Hepatocyte (in vitro differentiated cells): ENCODE measurements at regions not wholly inside any gene's neighbourhood (a gene's known extent, or its start where the extent isn't known, plus 50 kb on each side); places are given as distances from the start of the nearest gene placed in this dataset.

Experiments
- CTCF ChIP-seq: fragments of 200-600 bp; sonication (generic); IDR thresholded peaks from 2 replicates; pipeline ENCODE4 v1.5.1; 2016; ENCODE audit warnings: antibody characterized with exemption, mild to moderate bottlenecking; ENCODE audit not compliant: poor library complexity
- EZH2 ChIP-seq: fragments of 200-600 bp; sonication (generic); IDR thresholded peaks from 2 replicates; pipeline ENCODE4 v1.6.1; 2016; ENCODE audit warnings: antibody characterized with exemption, mild to moderate bottlenecking, borderline replicate concordance
- EZH2phosphoT487 ChIP-seq: fragments of 200-600 bp; sonication (generic); IDR thresholded peaks from one replicate; pipeline ENCODE4 v1.6.1; 2018; ENCODE audit warnings: antibody characterized with exemption, mild to moderate bottlenecking, low read depth, moderate library complexity; ENCODE audit not compliant: unreplicated experiment, severe bottlenecking

GRCh38 chr2:60118061-60118460 lies 435.4 kb downstream of the BCL11A start:
- TF ChIP-seq CTCF (no peak), EZH2 (no peak), EZH2phosphoT487 (no peak)
